ENCODE measurements at regions not wholly inside any gene's neighbourhood (a gene's known extent, or its start where the extent isn't known, plus 50 kb on each side); places are given as distances from the start of the nearest gene placed in this dataset.

GRCh38 chr7:139169816-139170215, 60.3 kb upstream of the ZC3HAV1 start:
- Mint-ChIP-seq H3K36me3 (ENCODE audit: low read depth) (peaks cover 9% of the 10 kb centered on the region; the same call in 2 of the 3 replicates), H3K4me3 (no peak overlapping the region), H3K27me3 (ENCODE audit: insufficient read depth, low read depth, poor library complexity) (peaks cover 2% of the 10 kb centered on the region), H3K4me1 (peaks cover 3% of the 10 kb centered on the region; the same call in 2 of the 3 replicates), H3K9me3 (no peaks in the 10 kb centered on the region), H3K27ac (no peak overlapping the region)
- H3K9me2 ChIP-seq (ENCODE audit: insufficient read depth): no peaks in the 10 kb centered on the region; the same call in 1 of the 2 replicates
- H3K79me2 ChIP-seq (replicated peaks; ENCODE audit: insufficient read depth): no peaks in the 10 kb centered on the region
- TF ChIP-seq POLR2AphosphoS5 (IDR thresholded peaks at IDR 0.05; ENCODE audit: low read depth) (no peak), ETS1 (IDR thresholded peaks at IDR 0.05) (no peak), ZNF462 (CRISPR knock-in tag; IDR thresholded peaks at IDR 0.05) (no peak), NANOG (IDR thresholded peaks at IDR 0.05; ENCODE audit: borderline replicate concordance) (no peak), CREB1 (CRISPR knock-in tag; IDR thresholded peaks at IDR 0.05; ENCODE audit: low read depth) (no peak), ZNF331 (CRISPR knock-in tag; IDR thresholded peaks at IDR 0.05; ENCODE audit: low read depth) (no peak), EZH2 (IDR thresholded peaks at IDR 0.05; ENCODE audit: low read depth, unreplicated experiment) (no peak), STAT1 (IDR thresholded peaks at IDR 0.05; ENCODE audit: unreplicated experiment) (no peak), EZH2phosphoT487 (IDR thresholded peaks at IDR 0.05; ENCODE audit: unreplicated experiment) (no peak), REST (IDR thresholded peaks at IDR 0.05; ENCODE audit: unreplicated experiment) (no peak), JUNB (IDR thresholded peaks at IDR 0.05; ENCODE audit: unreplicated experiment) (no peak), CTCF (conservative IDR thresholded peaks at IDR 0.05; ENCODE audit: low read depth in 2 of 2) (no peak), ZNF114 (CRISPR knock-in tag; IDR thresholded peaks at IDR 0.05) (no peak)
- no peaks in the 10 kb centered on the region for H4K20me1 ChIP-seq (replicated peaks; ENCODE audit: insufficient read depth)
- H3K4me1 ChIP-seq (ENCODE audit: insufficient read depth): no peaks in the 10 kb centered on the region
- H3K36me3 ChIP-seq (ENCODE audit: insufficient read depth): no peaks in the 10 kb centered on the region
- H3K27me3 ChIP-seq (ENCODE audit: insufficient read depth): no peaks in the 10 kb centered on the region
- H3F3A ChIP-seq (replicated peaks; ENCODE audit: low read depth): no peaks in the 10 kb centered on the region
- DNase-seq (ENCODE audit: low spot score): no peak
- no peak for ATAC-seq
- no peak overlapping the region for H3K4me3 ChIP-seq
- H3K27ac ChIP-seq (ENCODE audit: low read depth): no peak overlapping the region
- no peak overlapping the region for H2AFZ ChIP-seq
- no peak overlapping the region for H3K4me2 ChIP-seq

Measured in GM23338 (cell line).